Astrocyte of the hippocampus (primary cell): ENCODE measurements at regions not wholly inside any gene's neighbourhood (a gene's known extent, or its start where the extent isn't known, plus 50 kb on each side); places are given as distances from the start of the nearest gene placed in this dataset.

ENCODE experiments used
- DNase-seq: peaks from one replicate; pipeline ENCODE4 v3.0.0; 2011; ENCODE audit warnings: low read depth, low spot score

DNA sequence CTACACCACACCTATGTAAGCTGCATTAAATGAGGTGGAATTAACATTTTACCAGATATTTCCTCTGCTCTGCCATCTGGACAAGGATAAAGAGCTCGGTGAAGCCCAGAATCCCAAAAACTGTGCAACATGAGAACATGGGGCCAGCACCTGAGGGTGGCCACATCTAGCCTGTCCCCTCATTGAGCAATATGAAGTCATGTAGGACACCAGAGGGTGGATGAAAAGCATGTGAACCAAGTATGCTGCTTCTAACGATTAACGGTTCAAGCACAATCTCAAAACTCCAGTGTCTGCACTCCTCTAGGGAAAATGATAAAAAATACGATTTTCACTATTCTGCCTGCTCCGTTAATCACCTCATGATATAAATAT is 545.8 kb downstream of the EBF1 start:
- no peak for DNase-seq

GRCh38 chr5:158553195-158553961 is 546.3 kb downstream of the EBF1 start:
- peak; percentile 9 for DNase-seq

- DNase-seq = no peak
Measured at GRCh38 chr5:158552241-158552640, 547.5 kb downstream of the EBF1 start.

- DNase-seq = no peak
Measured at GRCh38 chr5:158549311-158549710, 550.4 kb downstream of the EBF1 start.

DNA sequence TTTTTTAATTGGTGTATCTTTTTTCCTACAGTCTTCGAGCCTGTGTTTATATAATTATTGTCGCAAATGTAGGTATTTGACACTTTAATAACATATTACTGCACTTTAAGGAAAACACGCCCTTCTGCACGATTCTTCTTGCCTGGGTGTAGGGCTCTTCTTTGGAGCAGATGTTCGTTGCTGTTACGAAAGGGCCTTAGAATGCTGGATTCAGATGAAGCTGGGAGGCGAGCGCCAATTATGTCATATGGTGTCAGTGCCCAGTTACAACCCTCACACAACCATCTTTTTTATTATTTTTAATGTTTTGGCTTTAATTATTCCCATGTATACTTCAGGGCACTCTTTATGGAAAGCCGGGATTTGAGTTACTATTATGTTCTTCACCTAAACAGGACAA is 553.0 kb downstream of the EBF1 start:
- no peak for DNase-seq

DNA sequence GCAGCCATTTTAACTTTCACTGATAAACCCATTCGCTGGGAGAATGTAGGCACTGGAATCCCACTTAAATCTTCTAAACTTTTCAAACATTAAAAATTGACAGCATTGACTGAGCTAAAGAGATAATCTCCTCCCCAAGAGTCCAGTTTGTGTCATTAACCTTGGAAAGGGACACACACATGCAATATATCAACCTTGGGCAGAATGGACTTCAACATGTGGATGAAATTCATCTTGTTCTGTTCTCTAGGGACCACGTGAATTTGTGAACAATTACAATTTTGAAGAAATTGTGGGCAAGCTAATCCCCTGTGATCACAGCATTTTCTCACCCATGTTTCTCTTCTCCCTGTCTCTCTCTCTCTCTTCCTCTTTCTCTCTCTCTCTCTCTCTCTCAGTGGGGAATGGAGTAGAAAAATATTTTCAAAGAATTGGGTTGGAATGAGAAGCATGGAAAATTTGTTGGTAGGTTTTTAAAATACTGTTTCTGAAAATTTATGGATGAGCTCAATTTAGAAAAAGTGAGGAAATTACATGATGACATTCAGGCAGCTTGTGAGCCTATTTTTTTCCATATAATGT is 553.7 kb downstream of the EBF1 start:
- no peak for DNase-seq

DNA sequence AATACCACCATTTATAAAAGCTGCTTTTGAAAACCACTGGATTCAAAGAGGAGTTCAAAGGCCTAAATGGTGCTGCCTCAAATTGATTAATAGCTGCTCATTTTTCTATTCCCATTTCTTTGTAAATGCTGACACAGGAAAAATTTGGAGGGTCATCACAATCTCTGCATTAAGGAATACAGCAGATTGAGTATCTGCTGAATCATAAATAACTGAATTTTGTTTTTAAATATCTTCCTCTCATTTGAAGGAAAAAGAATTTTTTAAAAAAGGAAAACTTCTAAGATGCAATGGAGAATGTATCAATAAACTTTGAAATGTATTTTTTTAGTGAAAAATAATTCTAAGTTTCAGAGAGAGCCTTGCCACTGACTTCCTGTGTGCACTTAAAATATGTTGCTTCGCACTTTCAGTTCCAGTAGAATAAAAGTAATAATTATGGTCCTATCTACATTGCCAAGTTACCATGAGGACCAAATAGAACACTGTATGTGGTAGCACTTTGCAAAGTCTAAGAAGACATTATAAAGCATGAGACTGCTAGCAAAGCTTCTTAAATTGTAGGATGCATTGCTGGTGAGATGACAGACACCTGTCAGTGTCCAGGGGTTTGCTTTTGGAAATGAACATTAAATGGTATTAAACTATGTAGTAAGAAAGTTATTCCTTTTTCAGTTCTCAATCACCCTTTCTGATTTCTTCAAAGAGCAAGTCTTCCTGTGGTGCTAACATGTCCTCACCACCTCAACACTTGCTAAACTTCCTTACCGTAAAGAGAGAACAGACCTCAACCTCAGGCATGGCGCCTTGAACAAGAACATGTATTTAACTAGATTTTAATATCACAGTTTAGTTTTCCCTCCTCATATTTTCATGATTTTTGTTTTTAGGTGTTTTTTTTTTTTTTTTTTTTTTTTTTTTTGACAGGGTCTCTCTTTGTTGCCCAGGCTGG is 555.1 kb downstream of the EBF1 start:
- DNase-seq = no peak

GRCh38 chr5:158543539-158544387 is 556.0 kb downstream of the EBF1 start:
- peak; percentile 10 for DNase-seq

GRCh38 chr5:158541536-158542297 is 558.0 kb downstream of the EBF1 start:
- DNase-seq = no peak

DNA sequence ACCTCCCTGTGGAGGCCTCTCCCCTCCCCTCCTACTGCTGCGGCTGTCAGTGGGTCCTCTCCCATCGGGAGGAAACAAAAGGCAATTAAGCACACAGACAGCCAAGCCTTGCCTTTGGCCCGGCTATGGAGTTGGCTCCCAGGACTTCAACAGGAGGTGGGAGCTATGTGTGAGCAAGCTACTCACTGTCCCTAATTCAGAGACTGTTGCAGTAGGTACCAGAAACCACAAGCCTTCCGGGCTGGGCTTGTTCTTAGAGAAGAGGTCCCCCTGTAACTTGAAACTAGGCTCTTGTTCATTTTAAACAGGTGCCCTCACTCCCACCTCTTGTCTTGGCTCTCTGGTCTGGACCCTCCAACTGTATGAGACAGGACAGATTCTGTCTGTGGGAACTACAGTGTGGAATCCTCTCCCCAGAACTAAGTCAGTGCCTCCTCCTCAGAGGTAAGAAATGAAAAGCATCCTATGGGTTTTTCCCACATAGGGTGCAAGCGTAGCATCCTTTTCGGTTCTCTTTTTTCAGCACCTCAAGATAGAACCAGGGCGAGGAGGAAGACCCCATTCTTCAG is 561.1 kb downstream of the EBF1 start:
- DNase-seq = no peak

DNA sequence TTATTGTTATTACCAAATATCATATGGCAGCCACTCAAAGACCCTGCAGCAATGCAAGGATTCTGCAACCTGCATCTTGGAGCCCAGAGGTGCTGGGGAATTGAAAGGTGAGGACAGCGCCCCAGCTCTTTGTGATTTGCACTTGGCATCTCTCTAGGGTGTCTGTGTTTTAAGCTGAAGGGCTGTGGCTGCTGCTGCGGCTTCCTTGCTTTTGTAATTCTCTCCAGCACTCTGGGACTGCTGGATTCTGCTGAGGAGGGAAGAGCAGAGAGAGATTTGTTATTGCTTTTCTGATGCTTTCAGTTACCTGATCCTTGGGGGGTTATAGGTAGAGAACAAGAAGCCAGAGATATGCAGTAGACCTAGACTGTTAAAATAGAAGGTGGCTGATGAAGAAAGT is 562.4 kb downstream of the EBF1 start:
- DNase-seq = no peak

- DNase-seq = no peak
Measured at GRCh38 chr5:158534203-158534602, 565.5 kb downstream of the EBF1 start.

DNA sequence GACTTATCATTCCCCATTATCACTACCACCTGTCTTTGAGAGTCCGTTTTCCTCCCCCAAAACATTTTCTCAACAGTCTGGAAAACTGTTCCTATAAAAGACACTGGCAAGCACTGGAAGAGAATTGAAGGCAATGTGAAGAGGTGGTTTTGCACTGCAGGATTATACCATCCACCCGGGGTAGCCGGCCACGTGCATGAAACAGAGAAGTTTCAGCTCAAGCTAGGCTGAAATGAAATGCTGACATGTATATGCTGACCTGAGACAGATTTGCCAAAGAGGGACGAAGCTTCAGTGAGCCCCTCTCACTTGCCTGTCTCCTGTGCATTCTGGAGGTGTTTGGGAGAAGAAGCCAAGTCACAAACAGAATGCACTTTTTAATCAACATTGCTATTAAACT is 567.0 kb downstream of the EBF1 start:
- DNase-seq = no peak

GRCh38 chr5:158531860-158532259 is 567.9 kb downstream of the EBF1 start:
- no peak for DNase-seq

DNA sequence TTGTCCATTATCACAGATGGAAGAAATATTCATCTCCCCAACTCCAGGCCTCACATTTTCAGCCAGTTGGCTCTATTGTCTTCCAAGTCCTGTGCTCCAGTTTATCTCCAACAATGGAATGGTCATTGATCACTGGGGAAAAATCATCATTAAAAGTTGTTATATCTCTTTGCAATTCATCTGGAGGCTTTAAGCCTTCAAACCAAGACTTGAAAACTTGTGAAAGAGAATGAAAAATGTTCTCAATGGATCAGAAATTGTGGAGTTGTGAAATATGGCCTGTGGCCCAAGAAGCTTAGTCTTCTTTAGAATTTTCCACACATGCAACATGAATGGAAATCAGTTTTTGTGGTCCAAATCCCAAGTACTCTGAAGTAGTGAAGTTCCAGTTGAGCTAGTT is 569.6 kb downstream of the EBF1 start:
- no peak for DNase-seq

DNA sequence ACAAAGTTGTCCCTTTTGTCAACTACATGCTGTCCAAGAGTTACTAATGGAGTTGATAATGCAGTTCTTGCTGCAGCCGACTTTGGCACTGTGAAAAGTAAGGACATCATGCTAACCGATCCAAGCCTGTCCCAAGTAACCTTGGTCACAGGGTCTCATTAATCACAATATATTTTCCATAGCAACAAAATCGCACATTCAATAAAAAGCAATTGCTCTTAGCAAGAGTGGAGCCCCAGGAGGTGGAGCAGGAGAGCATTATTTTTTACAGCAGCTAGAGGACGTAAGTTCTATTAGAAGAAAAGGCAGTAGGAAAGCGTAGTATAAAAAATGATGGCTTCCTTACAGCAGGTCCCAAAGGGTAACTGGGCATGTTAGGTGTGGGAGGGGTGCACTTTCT is 570.3 kb downstream of the EBF1 start:
- no peak for DNase-seq

DNA sequence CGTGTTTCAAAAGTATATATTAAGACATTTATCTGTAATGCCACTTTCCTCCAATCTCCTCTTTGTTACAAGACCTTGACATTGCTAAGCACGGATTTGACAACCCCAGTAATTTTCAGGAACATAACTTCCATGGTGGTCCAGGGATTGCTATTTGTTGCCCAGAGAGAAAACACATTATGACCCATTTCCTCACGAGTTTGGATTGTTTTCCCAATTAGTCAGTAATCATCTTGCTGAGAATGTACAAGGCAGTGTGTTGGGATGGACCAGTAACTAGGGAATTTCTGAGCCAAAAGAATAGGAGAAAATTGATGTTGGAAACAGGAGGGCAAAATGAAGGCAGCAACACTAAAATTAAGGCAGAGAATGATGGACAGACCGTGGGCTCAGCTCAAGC is 574.1 kb downstream of the EBF1 start:
- DNase-seq = no peak

DNA sequence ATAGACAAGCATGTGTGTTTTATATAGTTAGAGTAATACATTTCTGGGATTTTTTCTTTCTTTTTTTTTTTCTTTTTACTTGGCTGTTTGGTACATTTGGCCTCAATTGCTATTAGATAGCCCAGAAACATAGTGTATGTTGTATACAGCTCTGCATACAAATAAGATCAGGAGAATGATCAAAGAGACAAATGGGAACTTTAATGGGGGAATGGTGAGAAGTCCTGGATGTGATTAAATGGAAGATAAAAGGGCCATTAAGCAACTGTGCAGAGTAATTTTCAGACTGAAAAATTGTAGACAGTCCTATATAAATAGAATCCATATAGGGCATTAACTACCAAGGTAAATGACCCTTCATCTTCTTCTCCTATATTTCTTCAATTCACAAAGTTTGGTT is 575.6 kb downstream of the EBF1 start:
- no peak for DNase-seq

GRCh38 chr5:158522776-158523175 is 576.9 kb downstream of the EBF1 start:
- no peak for DNase-seq

GRCh38 chr5:158521995-158522394 is 577.7 kb downstream of the EBF1 start:
- DNase-seq = no peak
